Endothelial cell of umbilical vein (primary cell): ENCODE measurements at regions not wholly inside any gene's neighbourhood (a gene's known extent, or its start where the extent isn't known, plus 50 kb on each side); places are given as distances from the start of the nearest gene placed in this dataset.

Source experiments
- BruUV-seq: library from RNA; stranded (reverse); fragments of 400-500 nt; replicated peaks from 2 replicates; lab custom pipeline; 2021; lab: Mats Ljungman, UMichigan
- CTCF ChIA-PET: fragments of 300-600, 350-600 bp; sonication (Branson Sonifier 250); formaldehyde crosslinking; loops from one replicate; lab custom pipeline; 2021; ENCODE audit warnings: antibody characterized with exemption, inconsistent platforms; lab: Charles Lee
- POLR2A ChIA-PET: fragments of 300-600, 350-600 bp; sonication (Branson Sonifier 250); formaldehyde crosslinking; loops from one replicate; lab custom pipeline; 2021; ENCODE audit warnings: antibody characterized with exemption, inconsistent platforms; lab: Charles Lee
- DNase-seq: peaks from one replicate; pipeline ENCODE4 v3.0.0-alpha.2; 2011; ENCODE audit warnings: low read depth, low spot score
- FAIRE-seq: peaks from 2 replicates; lab custom pipeline; 2011; peaks lifted over from hg19 to GRCh38; lab: Jason Lieb, UNC
- H2AFZ ChIP-seq: 2 replicates; pipeline ENCODE4 v1.6.0; 2012; ENCODE audit warnings: low read depth, low read length, control low read depth, inconsistent platforms
- H3K27ac ChIP-seq: 2 replicates; pipeline ENCODE4 v1.5.1; 2011; ENCODE audit warnings: low read depth, mild to moderate bottlenecking, control low read depth, low read length, moderate library complexity; ENCODE audit not compliant: insufficient read depth
- H3K27me3 ChIP-seq, 2 experiments: 2 replicates each; pipeline versions ENCODE4 v1.6.0 to v1.6.1; 2011; ENCODE audit warnings: low read length in 2 of 2, mixed read lengths in 1 of 2; ENCODE audit not compliant: control insufficient read depth in 2 of 2, insufficient read depth in 2 of 2
- H3K36me3 ChIP-seq, 2 experiments: 2 replicates in 1 of 2; 3 replicates in 1 of 2; pipeline ENCODE4 v1.5.1; 2011; ENCODE audit warnings: low read length in 2 of 2, mild to moderate bottlenecking in 1 of 2, moderate library complexity in 1 of 2; ENCODE audit not compliant: control insufficient read depth in 2 of 2, insufficient read depth in 2 of 2; ENCODE audit errors: extremely low read depth in 1 of 2
- H3K4me1 ChIP-seq: 3 replicates; pipeline ENCODE4 v1.5.1; 2011; ENCODE audit warnings: mild to moderate bottlenecking, low read length; ENCODE audit not compliant: control insufficient read depth, insufficient read depth; ENCODE audit errors: extremely low read depth
- H3K4me2 ChIP-seq: 2 replicates; pipeline ENCODE4 v1.6.1; 2011; ENCODE audit warnings: low read length, control low read depth, mixed read lengths; ENCODE audit not compliant: insufficient read depth
- H3K4me3 ChIP-seq, 3 experiments: fragments of 200-600 bp in 1 of 3; sonication (generic), shearing (Covaris generic) in 1 of 3; replicated peaks in 1 of 3; 2 replicates each; pipeline ENCODE4 v1.5.1; 2011 to 2016; ENCODE audit warnings: control low read depth in 3 of 3, low read length in 3 of 3, mild to moderate bottlenecking in 2 of 3, inconsistent platforms in 1 of 3, low read depth in 1 of 3, moderate library complexity in 1 of 3; ENCODE audit not compliant: insufficient read depth in 1 of 3
- H3K79me2 ChIP-seq: 2 replicates; pipeline ENCODE4 v1.6.0; 2012; ENCODE audit warnings: low read length, inconsistent platforms; ENCODE audit not compliant: control insufficient read depth, insufficient read depth
- H3K9ac ChIP-seq: replicated peaks from 2 replicates; pipeline ENCODE3; 2011; ENCODE audit warnings: low read length, control low read depth; ENCODE audit not compliant: insufficient read depth; ENCODE audit errors: extremely low read depth
- H3K9me1 ChIP-seq: replicated peaks from 3 replicates; pipeline ENCODE4 v1.6.0; 2011; ENCODE audit warnings: mild to moderate bottlenecking, low read length; ENCODE audit not compliant: control insufficient read depth, insufficient read depth; ENCODE audit errors: extremely low read depth
- H3K9me3 ChIP-seq: replicated peaks from 2 replicates; pipeline ENCODE4 v1.5.1; 2012; ENCODE audit warnings: low read length, inconsistent platforms; ENCODE audit not compliant: control insufficient read depth, insufficient read depth
- H4K20me1 ChIP-seq: replicated peaks from 2 replicates; pipeline ENCODE3; 2011; ENCODE audit warnings: mild to moderate bottlenecking, low read length; ENCODE audit not compliant: control insufficient read depth, insufficient read depth; ENCODE audit errors: extremely low read depth
- EZH2 ChIP-seq: IDR thresholded peaks from 2 replicates; pipeline ENCODE4 v1.6.1; 2012; ENCODE audit warnings: borderline replicate concordance, low read depth, mild to moderate bottlenecking, moderate library complexity, low read length, inconsistent platforms; ENCODE audit not compliant: severe bottlenecking
- FOS ChIP-seq: IDR thresholded peaks from 2 replicates; pipeline ENCODE4 v1.6.1; 2011; ENCODE audit warnings: mild to moderate bottlenecking, low read length, moderate library complexity, borderline replicate concordance; ENCODE audit not compliant: insufficient read depth
- GATA2 ChIP-seq: IDR thresholded peaks from 2 replicates; pipeline ENCODE4 v1.7.0; 2011; ENCODE audit warnings: low read depth, mild to moderate bottlenecking, moderate library complexity, mixed read lengths, low read length; ENCODE audit not compliant: insufficient read length, insufficient read depth
- JUN ChIP-seq: IDR thresholded peaks from 2 replicates; pipeline ENCODE4 v1.6.1; 2011; ENCODE audit warnings: borderline replicate concordance, low read depth; ENCODE audit not compliant: insufficient read length, insufficient read depth
- MYC ChIP-seq: IDR thresholded peaks from one replicate; pipeline ENCODE4 v1.6.1; 2011; ENCODE audit warnings: mild to moderate bottlenecking, low read depth, low read length
- POLR2A ChIP-seq: IDR thresholded peaks from 2 replicates; pipeline ENCODE4 v1.6.1; 2012; ENCODE audit warnings: low read depth, mild to moderate bottlenecking, control low read depth, low read length
- POLR2AphosphoS5 ChIP-seq: IDR thresholded peaks from 2 replicates; pipeline ENCODE4 v1.6.1; 2012; ENCODE audit warnings: low read depth, mild to moderate bottlenecking, control low read depth, low read length, moderate library complexity; ENCODE audit not compliant: insufficient read depth
- dilution Hi-C: fragments of 300-500 bp; cut with MboI; formaldehyde crosslinking; loops from one replicate; pipeline ENCODE4 v1.15.0; 2019; ENCODE audit warnings: low sequenced_read_pairs; ENCODE audit not compliant: extremely low pct_ligation_motif_present
- intact Hi-C: fragments of 100-400 bp; cut with micrococcal nuclease; formaldehyde crosslinking; loops from one replicate; pipeline ENCODE4 v1.10.0; 2022
- TF ChIP-seq, protein P1 (sequence below): IDR thresholded peaks from 2 replicates; pipeline ENCODE4 v1.6.1; 2011; ENCODE audit not compliant: insufficient read depth, insufficient read length
- TF ChIP-seq, protein P2 (sequence below), 2 donors: IDR thresholded peaks; 1 replicate in 1 of 2; 2 replicates in 1 of 2; pipeline ENCODE4 v1.5.1; 2011; ENCODE audit warnings: low read length in 2 of 2, mild to moderate bottlenecking in 2 of 2, moderate library complexity in 2 of 2, control low read depth in 1 of 2, inconsistent platforms in 1 of 2, low read depth in 1 of 2; ENCODE audit not compliant: insufficient read depth in 1 of 2; ENCODE audit errors: extremely low read depth in 1 of 2

- no peak overlapping the region for H3K4me3 ChIP-seq
- ChIA-PET POLR2A (no interaction called here), CTCF (interaction anchor here (1.0 to 1.3 kb wide), 2 partner anchors 52 to 54 kb away, joined by 3 read pairs; no protein-coding TSS in a partner anchor)
- no peaks in the 10 kb centered on the region for H3K9me1 ChIP-seq
- H3K27me3 ChIP-seq = no peaks in the 10 kb centered on the region
- no TSS peak for BruUV-seq
- H3K36me3 ChIP-seq = no peaks in the 10 kb centered on the region
- DNase-seq = no peak
- dilution Hi-C loops (no loop called here), intact Hi-C loops (loop anchor here (5.0 kb wide), 1 partner anchor 287 kb away; the partner anchor contains the start of gene ZC3H12C)
- no peak overlapping the region for H3K9ac ChIP-seq
- no peak for FAIRE-seq
- no peak overlapping the region for H3K27ac ChIP-seq
- peaks cover 14% of the 10 kb centered on the region for H3K4me1 ChIP-seq
- no peak overlapping the region for H3K4me2 ChIP-seq
- TF ChIP-seq EZH2 (no peak), MYC (no peak), JUN (no peak), GATA2 (no peak), POLR2AphosphoS5 (no peak), FOS (no peak), POLR2A (no peak)
- TF ChIP-seq, protein P1, sequence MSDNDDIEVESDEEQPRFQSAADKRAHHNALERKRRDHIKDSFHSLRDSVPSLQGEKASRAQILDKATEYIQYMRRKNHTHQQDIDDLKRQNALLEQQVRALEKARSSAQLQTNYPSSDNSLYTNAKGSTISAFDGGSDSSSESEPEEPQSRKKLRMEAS = no peak
- TF ChIP-seq, protein P2, sequence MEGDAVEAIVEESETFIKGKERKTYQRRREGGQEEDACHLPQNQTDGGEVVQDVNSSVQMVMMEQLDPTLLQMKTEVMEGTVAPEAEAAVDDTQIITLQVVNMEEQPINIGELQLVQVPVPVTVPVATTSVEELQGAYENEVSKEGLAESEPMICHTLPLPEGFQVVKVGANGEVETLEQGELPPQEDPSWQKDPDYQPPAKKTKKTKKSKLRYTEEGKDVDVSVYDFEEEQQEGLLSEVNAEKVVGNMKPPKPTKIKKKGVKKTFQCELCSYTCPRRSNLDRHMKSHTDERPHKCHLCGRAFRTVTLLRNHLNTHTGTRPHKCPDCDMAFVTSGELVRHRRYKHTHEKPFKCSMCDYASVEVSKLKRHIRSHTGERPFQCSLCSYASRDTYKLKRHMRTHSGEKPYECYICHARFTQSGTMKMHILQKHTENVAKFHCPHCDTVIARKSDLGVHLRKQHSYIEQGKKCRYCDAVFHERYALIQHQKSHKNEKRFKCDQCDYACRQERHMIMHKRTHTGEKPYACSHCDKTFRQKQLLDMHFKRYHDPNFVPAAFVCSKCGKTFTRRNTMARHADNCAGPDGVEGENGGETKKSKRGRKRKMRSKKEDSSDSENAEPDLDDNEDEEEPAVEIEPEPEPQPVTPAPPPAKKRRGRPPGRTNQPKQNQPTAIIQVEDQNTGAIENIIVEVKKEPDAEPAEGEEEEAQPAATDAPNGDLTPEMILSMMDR (IDR thresholded peaks at IDR 0.05; ENCODE audit: extremely low read depth in 1 of 2, insufficient read depth in 1 of 2, low read depth in 1 of 2, low read length in 2 of 2) = no peak
- no peak overlapping the region for H2AFZ ChIP-seq
- no peaks in the 10 kb centered on the region for H3K9me3 ChIP-seq
- no peaks in the 10 kb centered on the region for H4K20me1 ChIP-seq
- no peaks in the 10 kb centered on the region for H3K79me2 ChIP-seq
Observed at GRCh38 chr11:110379261-110379660, 50.5 kb upstream of the FDX1 start.
